Esophagus muscularis mucosa (tissue), 3 donors: ENCODE measurements at regions not wholly inside any gene's neighbourhood (a gene's known extent, or its start where the extent isn't known, plus 50 kb on each side); places are given as distances from the start of the nearest gene placed in this dataset.

Source experiments
- POLR2A ChIP-seq: fragments of 450-650 bp; IDR thresholded peaks from one replicate; pipeline ENCODE4 v1.6.1; 2017; ENCODE audit warnings: antibody characterized with exemption, moderate library complexity, mild to moderate bottlenecking, low read depth
- TF ChIP-seq, protein P1 (sequence below), 3 experiments: fragments of 200-600 bp in 2 of 3; fragments of 450-650 bp in 1 of 3; sonication (generic) in 2 of 3; IDR thresholded peaks; one replicate each; pipeline ENCODE4 v1.5.1; 2017 to 2019; ENCODE audit warnings: antibody characterized with exemption in 3 of 3, mild to moderate bottlenecking in 2 of 3, moderate library complexity in 1 of 3

DNA sequence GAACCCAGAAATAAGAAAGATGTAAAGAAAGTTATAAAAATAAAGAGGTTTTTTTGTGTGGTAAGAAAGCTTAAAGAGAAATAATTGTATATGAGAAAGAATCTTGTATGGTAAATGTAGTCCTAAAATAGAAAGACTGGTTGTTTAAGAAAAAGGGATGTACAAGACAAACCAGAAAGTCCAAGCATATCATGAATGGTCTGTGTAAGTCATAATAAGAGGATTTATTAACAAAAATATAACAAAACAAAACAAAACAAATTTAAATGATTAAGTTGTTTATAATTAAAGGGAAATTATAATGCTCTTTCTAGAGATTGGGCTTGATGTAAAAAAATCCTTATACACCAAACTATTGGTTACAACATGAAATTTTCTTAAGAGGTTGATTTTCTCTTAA lies 590.4 kb upstream of the PTGER4 start:
- TF ChIP-seq, protein P1, sequence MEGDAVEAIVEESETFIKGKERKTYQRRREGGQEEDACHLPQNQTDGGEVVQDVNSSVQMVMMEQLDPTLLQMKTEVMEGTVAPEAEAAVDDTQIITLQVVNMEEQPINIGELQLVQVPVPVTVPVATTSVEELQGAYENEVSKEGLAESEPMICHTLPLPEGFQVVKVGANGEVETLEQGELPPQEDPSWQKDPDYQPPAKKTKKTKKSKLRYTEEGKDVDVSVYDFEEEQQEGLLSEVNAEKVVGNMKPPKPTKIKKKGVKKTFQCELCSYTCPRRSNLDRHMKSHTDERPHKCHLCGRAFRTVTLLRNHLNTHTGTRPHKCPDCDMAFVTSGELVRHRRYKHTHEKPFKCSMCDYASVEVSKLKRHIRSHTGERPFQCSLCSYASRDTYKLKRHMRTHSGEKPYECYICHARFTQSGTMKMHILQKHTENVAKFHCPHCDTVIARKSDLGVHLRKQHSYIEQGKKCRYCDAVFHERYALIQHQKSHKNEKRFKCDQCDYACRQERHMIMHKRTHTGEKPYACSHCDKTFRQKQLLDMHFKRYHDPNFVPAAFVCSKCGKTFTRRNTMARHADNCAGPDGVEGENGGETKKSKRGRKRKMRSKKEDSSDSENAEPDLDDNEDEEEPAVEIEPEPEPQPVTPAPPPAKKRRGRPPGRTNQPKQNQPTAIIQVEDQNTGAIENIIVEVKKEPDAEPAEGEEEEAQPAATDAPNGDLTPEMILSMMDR (IDR thresholded peaks at IDR 0.05) = no peak
- no peak for TF ChIP-seq POLR2A
